Stomach smooth muscle (tissue), 2 donors: ENCODE measurements at regions not wholly inside any gene's neighbourhood (a gene's known extent, or its start where the extent isn't known, plus 50 kb on each side); places are given as distances from the start of the nearest gene placed in this dataset.

Experiments used
- H3K27ac ChIP-seq: one replicate; pipeline ENCODE4 v1.7.0; 2013; ENCODE audit warnings: mild to moderate bottlenecking, low read length, inconsistent platforms
- H3K27me3 ChIP-seq, 2 donors: one replicate each; pipeline ENCODE4 v1.7.0; 2013; ENCODE audit warnings: low read length in 2 of 2; ENCODE audit not compliant: insufficient read depth in 2 of 2, control insufficient read depth in 1 of 2
- H3K36me3 ChIP-seq, 2 donors: one replicate each; pipeline ENCODE4 v1.7.0; 2013; ENCODE audit warnings: low read length in 2 of 2; ENCODE audit not compliant: control insufficient read depth in 2 of 2, insufficient read depth in 2 of 2
- H3K4me1 ChIP-seq: one replicate; pipeline ENCODE4 v1.7.0; 2013; ENCODE audit warnings: low read length; ENCODE audit not compliant: control insufficient read depth, insufficient read depth
- H3K4me3 ChIP-seq, 2 donors: one replicate each; pipeline ENCODE4 v1.7.0; 2013; ENCODE audit warnings: low read length in 2 of 2
- H3K9ac ChIP-seq, 2 donors: one replicate each; pipeline ENCODE4 v1.7.0; 2013; ENCODE audit warnings: low read length in 2 of 2, mild to moderate bottlenecking in 1 of 2
- H3K9me3 ChIP-seq, 2 donors: one replicate each; pipeline ENCODE4 v1.7.0; 2013; ENCODE audit warnings: low read length in 2 of 2; ENCODE audit not compliant: control insufficient read depth in 2 of 2
- donor health status: healthy.
- donor health status: Pancreatic carcinoma.

GRCh38 chr13:73697166-73697565 lies 437.0 kb downstream of the KLF12 start:
- H3K9me3 ChIP-seq = no peaks in the 10 kb centered on the region
- H3K9ac ChIP-seq = no peak overlapping the region
- H3K36me3 ChIP-seq = peaks cover 3 to 18% of the 10 kb centered on the region in 2 donors
- H3K27me3 ChIP-seq = no peaks in the 10 kb centered on the region
- no peak overlapping the region for H3K27ac ChIP-seq
- no peak overlapping the region for H3K4me3 ChIP-seq
- H3K4me1 ChIP-seq = no peaks in the 10 kb centered on the region

- no peak overlapping the region for H3K4me3 ChIP-seq
- H3K36me3 ChIP-seq = peaks cover 3 to 18% of the 10 kb centered on the region in 2 donors
- no peak overlapping the region for H3K27ac ChIP-seq
- H3K9me3 ChIP-seq = no peaks in the 10 kb centered on the region
- H3K9ac ChIP-seq = no peak overlapping the region
- no peaks in the 10 kb centered on the region for H3K27me3 ChIP-seq
- H3K4me1 ChIP-seq = no peaks in the 10 kb centered on the region
These were observed 437.5 kb downstream of the KLF12 start for GRCh38 chr13:73696713-73697112.

DNA sequence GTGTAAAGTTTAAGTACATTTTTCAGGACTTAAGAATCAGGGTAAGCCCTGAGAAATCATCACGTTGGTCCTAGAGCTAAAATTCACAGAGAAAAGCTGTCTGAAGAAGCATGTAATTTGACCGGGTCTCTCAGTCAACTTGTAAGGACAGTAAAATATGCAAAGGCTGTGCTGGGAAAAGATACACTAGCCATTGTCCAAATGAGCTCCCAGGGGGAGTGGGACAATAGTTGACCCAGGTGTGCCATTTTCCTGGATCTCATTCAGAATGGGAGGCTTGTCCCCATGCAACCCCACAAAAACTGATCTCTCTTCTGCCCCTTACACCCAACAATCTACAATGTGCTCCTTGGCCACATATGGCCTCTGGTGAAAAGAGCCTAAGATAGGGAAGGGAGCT lies 437.9 kb downstream of the KLF12 start:
- H3K4me3 ChIP-seq = no peak overlapping the region
- H3K36me3 ChIP-seq = peaks cover 3 to 18% of the 10 kb centered on the region in 2 donors
- no peak overlapping the region for H3K9ac ChIP-seq
- H3K9me3 ChIP-seq = no peaks in the 10 kb centered on the region
- H3K27ac ChIP-seq = no peak overlapping the region
- no peaks in the 10 kb centered on the region for H3K4me1 ChIP-seq
- H3K27me3 ChIP-seq = no peaks in the 10 kb centered on the region

- no peaks in the 10 kb centered on the region for H3K4me1 ChIP-seq
- no peak overlapping the region for H3K4me3 ChIP-seq
- H3K27me3 ChIP-seq = no peaks in the 10 kb centered on the region
- no peak overlapping the region for H3K27ac ChIP-seq
- H3K9ac ChIP-seq = no peak overlapping the region
- no peaks in the 10 kb centered on the region for H3K9me3 ChIP-seq
- peaks cover 3 to 18% of the 10 kb centered on the region in 2 donors for H3K36me3 ChIP-seq
These were observed 438.9 kb downstream of the KLF12 start for GRCh38 chr13:73695325-73695724.

DNA sequence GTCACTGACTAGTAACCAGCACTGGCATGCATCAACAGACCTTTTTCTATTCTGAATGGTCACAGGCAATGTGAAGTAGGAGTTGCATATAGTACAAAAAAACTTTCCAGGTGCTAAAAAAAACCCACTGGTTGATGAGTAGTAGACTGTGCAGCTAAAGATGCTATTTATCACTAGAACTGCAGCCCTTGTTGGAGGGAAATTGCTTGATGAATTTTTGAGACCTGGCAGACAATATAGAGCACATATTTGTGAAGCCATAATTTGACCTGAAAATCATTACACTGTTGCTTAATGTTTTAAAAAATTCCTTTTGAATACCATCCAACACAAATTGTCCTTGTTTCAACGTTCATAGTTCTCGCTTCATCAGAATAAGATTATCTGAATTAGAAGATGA lies 441.0 kb downstream of the KLF12 start:
- Histone ChIP-seq H3K27me3 (no peaks in the 10 kb centered on the region), H3K9me3 (no peaks in the 10 kb centered on the region), H3K9ac (no peak overlapping the region), H3K4me1 (no peaks in the 10 kb centered on the region), H3K36me3 (peaks cover 3 to 18% of the 10 kb centered on the region in 2 donors), H3K4me3 (no peak overlapping the region), H3K27ac (no peak overlapping the region)

- Histone ChIP-seq H3K27me3 (no peaks in the 10 kb centered on the region), H3K9me3 (no peaks in the 10 kb centered on the region), H3K27ac (no peak overlapping the region), H3K9ac (no peak overlapping the region), H3K4me3 (no peak overlapping the region), H3K36me3 (peaks cover 3 to 18% of the 10 kb centered on the region in 2 donors), H3K4me1 (no peaks in the 10 kb centered on the region)
These were observed 442.3 kb downstream of the KLF12 start for GRCh38 chr13:73691891-73692290.

GRCh38 chr13:73687929-73688328 lies 446.3 kb downstream of the KLF12 start:
- H3K27me3 ChIP-seq = no peaks in the 10 kb centered on the region
- no peak overlapping the region for H3K9ac ChIP-seq
- no peak overlapping the region for H3K27ac ChIP-seq
- no peaks in the 10 kb centered on the region for H3K36me3 ChIP-seq
- no peaks in the 10 kb centered on the region for H3K9me3 ChIP-seq
- H3K4me1 ChIP-seq = no peaks in the 10 kb centered on the region
- no peak overlapping the region for H3K4me3 ChIP-seq

DNA sequence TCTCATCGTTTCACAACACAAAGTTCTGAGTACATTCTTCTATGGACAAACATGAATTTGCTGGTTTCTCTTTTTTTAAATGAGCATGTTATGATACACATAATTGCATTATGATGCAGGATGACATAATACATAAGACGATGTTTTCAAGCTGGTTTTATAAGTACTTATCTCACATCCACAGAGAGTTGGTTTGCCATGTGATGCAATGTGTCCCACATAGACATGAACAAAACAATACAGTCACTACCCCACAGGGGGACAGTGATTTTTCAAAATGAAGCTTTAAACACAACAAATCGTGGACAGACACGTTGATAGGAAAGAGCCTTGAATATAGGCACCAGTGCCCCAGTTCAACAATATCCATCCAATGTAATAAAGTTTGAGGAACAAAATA lies 447.1 kb downstream of the KLF12 start:
- Histone ChIP-seq H3K36me3 (no peaks in the 10 kb centered on the region), H3K9ac (no peak overlapping the region), H3K4me1 (no peaks in the 10 kb centered on the region), H3K9me3 (no peaks in the 10 kb centered on the region), H3K27ac (no peak overlapping the region), H3K27me3 (no peaks in the 10 kb centered on the region), H3K4me3 (no peak overlapping the region)

- Histone ChIP-seq H3K9me3 (no peaks in the 10 kb centered on the region), H3K4me1 (no peaks in the 10 kb centered on the region), H3K36me3 (no peaks in the 10 kb centered on the region), H3K27ac (no peak overlapping the region), H3K4me3 (no peak overlapping the region), H3K9ac (no peak overlapping the region), H3K27me3 (no peaks in the 10 kb centered on the region)
These were observed 449.5 kb downstream of the KLF12 start for GRCh38 chr13:73684750-73685149.

GRCh38 chr13:73684286-73684685 lies 449.9 kb downstream of the KLF12 start:
- Histone ChIP-seq H3K36me3 (no peaks in the 10 kb centered on the region), H3K27me3 (no peaks in the 10 kb centered on the region), H3K4me3 (no peak overlapping the region), H3K9ac (no peak overlapping the region), H3K27ac (no peak overlapping the region), H3K4me1 (no peaks in the 10 kb centered on the region), H3K9me3 (no peaks in the 10 kb centered on the region)

DNA sequence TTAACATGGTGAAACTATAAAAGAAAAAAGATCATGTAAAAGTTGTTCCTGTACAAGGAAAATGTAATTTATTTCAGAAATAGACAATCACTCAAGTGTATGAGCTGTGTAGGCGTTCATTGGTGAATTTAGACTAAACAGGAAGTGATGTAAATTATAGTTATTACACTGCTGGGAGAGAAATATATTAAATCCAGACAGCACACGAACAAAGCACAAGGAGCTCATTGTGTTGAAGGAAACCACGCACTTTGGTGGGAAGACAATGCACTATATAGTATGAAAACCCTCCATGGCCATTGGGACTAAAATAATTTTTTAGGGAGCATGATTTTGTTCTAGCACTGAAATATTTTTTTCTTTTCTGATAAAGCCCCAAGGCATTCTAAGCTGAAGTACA lies 450.5 kb downstream of the KLF12 start:
- H3K9ac ChIP-seq = no peak overlapping the region
- no peak overlapping the region for H3K27ac ChIP-seq
- H3K4me1 ChIP-seq = no peaks in the 10 kb centered on the region
- H3K4me3 ChIP-seq = no peak overlapping the region
- H3K9me3 ChIP-seq = no peaks in the 10 kb centered on the region
- no peaks in the 10 kb centered on the region for H3K27me3 ChIP-seq
- H3K36me3 ChIP-seq = no peaks in the 10 kb centered on the region
